Tibial artery (tissue), 4 donors: ENCODE measurements at regions not wholly inside any gene's neighbourhood (a gene's known extent, or its start where the extent isn't known, plus 50 kb on each side); places are given as distances from the start of the nearest gene placed in this dataset.

Source experiments
- DNase-seq, 2 donors: peaks; one replicate each; pipeline ENCODE4 v3.0.0-alpha.2; 2019
- H3K27ac ChIP-seq, 2 donors: fragments of 200-600 bp; sonication (generic) in 1 of 2; 1 replicate in 1 of 2; 2 replicates in 1 of 2; pipeline ENCODE4 v1.5.1; 2018 to 2019; ENCODE audit warnings: mild to moderate bottlenecking in 1 of 2
- H3K27me3 ChIP-seq, 2 donors: fragments of 200-600 bp; sonication (generic) in 1 of 2; one replicate each; pipeline versions ENCODE4 v1.5.1 to v1.6.0; 2016 to 2019
- H3K36me3 ChIP-seq, 3 donors: fragments of 200-600 bp; sonication (generic) in 2 of 3; one replicate each; pipeline ENCODE4 v1.5.1; 2016 to 2019; ENCODE audit warnings: mild to moderate bottlenecking in 2 of 3
- H3K4me1 ChIP-seq, 4 donors: fragments of 200-600 bp; sonication (generic) in 2 of 4; 1 replicate in 3 of 4; 2 replicates in 1 of 4; pipeline ENCODE4 v1.5.1; 2016 to 2019
- H3K4me3 ChIP-seq, 2 donors: fragments of 200-600 bp; sonication (generic) in 1 of 2; 1 replicate in 1 of 2; 2 replicates in 1 of 2; pipeline ENCODE4 v1.5.1; 2018 to 2019; ENCODE audit warnings: mild to moderate bottlenecking in 2 of 2
- H3K9me3 ChIP-seq, 3 donors: fragments of 200-600 bp; sonication (generic) in 1 of 3; one replicate each; pipeline ENCODE4 v1.5.1; 2016 to 2019
- CTCF ChIP-seq, 2 experiments: fragments of 200-600 bp in 1 of 2; fragments of 450-650 bp in 1 of 2; IDR thresholded peaks; one replicate each; pipeline ENCODE4 v1.5.1; 2017 to 2019; ENCODE audit warnings: antibody characterized with exemption in 2 of 2, mild to moderate bottlenecking in 1 of 2, moderate library complexity in 1 of 2
- intact Hi-C: fragments of 100-400 bp; cut with DNase I; formaldehyde crosslinking; loops from one replicate; pipeline ENCODE4 v1.15.0; 2023; ENCODE audit warnings: low total_unique reads

GRCh38 chr5:4976902-4977301 lies 163.2 kb upstream of the ADAMTS16 start:
- no peaks in the 10 kb centered on the region for H3K36me3 ChIP-seq
- TF ChIP-seq CTCF (IDR thresholded peaks at IDR 0.05): no peak
- H3K27me3 ChIP-seq: no peaks in the 10 kb centered on the region
- no peak for DNase-seq
- no peak overlapping the region for H3K4me3 ChIP-seq
- no peak overlapping the region for H3K27ac ChIP-seq
- H3K9me3 ChIP-seq: no peaks in the 10 kb centered on the region
- intact Hi-C loops: no loop called here
- H3K4me1 ChIP-seq: no peaks in the 10 kb centered on the region

DNA sequence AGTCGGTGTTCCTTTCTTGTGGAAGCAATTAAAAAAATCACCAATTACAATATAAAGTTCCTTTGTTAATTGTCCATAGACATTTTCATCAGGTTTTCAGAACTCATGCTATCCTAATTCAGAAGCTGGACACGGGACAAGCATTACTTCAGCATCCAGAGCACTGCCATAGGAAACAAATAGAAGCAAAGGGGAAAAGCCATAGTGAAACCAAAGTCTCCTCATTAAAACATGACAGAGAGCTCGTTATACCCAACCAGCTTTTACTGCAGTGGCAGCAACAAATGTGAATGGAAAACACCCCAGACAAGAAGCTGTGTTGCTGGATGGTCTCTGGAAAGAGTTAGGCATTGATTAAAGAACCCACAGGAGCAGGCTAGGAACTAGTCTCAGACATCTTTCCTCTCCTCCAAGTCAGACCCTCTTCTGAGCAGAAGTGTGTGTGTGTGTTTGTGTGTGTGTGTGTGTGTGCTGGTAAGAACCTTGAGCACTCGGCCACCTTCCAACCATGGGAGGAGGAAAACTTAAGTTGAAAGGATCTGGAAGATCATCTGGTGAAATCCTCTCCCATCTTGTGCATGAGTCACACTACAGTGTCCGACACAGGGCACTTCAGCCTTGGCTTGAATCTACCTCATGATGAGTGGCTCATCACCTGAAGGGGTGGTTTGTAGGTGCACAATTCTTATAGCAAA lies 162.6 kb upstream of the ADAMTS16 start:
- intact Hi-C loops: no loop called here
- Histone ChIP-seq H3K4me3 (no peak overlapping the region), H3K27me3 (no peaks in the 10 kb centered on the region), H3K4me1 (no peaks in the 10 kb centered on the region), H3K36me3 (no peaks in the 10 kb centered on the region), H3K27ac (no peak overlapping the region), H3K9me3 (no peaks in the 10 kb centered on the region)
- no peak for TF ChIP-seq CTCF (IDR thresholded peaks at IDR 0.05)
- no peak for DNase-seq

- H3K27me3 ChIP-seq: no peaks in the 10 kb centered on the region
- H3K27ac ChIP-seq: no peak overlapping the region
- no peaks in the 10 kb centered on the region for H3K36me3 ChIP-seq
- intact Hi-C loops: no loop called here
- TF ChIP-seq CTCF (IDR thresholded peaks at IDR 0.05): no peak
- no peaks in the 10 kb centered on the region for H3K4me1 ChIP-seq
- H3K4me3 ChIP-seq: no peak overlapping the region
- no peak for DNase-seq
- no peaks in the 10 kb centered on the region for H3K9me3 ChIP-seq
Measured at GRCh38 chr5:4980201-4980600, 159.9 kb upstream of the ADAMTS16 start.

DNA sequence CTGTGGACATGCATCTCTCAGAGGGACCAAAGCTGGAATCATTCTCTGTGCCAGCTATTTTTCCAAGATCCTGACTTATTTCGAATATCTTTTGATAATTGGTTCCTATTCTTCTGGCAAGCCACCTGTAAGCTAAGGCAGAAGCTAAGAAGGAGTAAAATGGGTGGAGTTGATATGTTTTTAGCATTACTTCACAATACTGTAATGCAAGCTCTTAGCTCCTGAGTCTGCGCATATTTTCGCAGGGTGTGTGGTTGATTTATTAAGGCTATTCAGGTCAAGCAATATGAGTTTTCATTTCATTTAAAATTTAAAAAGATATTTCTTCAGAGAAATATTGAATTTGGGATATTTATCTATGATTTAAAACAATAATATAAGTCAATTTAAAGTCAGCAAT lies 158.5 kb upstream of the ADAMTS16 start:
- intact Hi-C loops: no loop called here
- no peaks in the 10 kb centered on the region for H3K36me3 ChIP-seq
- H3K9me3 ChIP-seq: no peaks in the 10 kb centered on the region
- no peaks in the 10 kb centered on the region for H3K27me3 ChIP-seq
- no peak overlapping the region for H3K27ac ChIP-seq
- no peak for DNase-seq
- H3K4me1 ChIP-seq: no peaks in the 10 kb centered on the region
- TF ChIP-seq CTCF (IDR thresholded peaks at IDR 0.05): no peak
- no peak overlapping the region for H3K4me3 ChIP-seq

GRCh38 chr5:4983701-4984100 lies 156.4 kb upstream of the ADAMTS16 start:
- Histone ChIP-seq H3K27me3 (no peaks in the 10 kb centered on the region), H3K4me3 (no peak overlapping the region), H3K36me3 (no peaks in the 10 kb centered on the region), H3K27ac (no peak overlapping the region), H3K4me1 (no peaks in the 10 kb centered on the region), H3K9me3 (no peaks in the 10 kb centered on the region)
- intact Hi-C loops: no loop called here
- no peak for TF ChIP-seq CTCF (IDR thresholded peaks at IDR 0.05)
- no peak for DNase-seq

DNA sequence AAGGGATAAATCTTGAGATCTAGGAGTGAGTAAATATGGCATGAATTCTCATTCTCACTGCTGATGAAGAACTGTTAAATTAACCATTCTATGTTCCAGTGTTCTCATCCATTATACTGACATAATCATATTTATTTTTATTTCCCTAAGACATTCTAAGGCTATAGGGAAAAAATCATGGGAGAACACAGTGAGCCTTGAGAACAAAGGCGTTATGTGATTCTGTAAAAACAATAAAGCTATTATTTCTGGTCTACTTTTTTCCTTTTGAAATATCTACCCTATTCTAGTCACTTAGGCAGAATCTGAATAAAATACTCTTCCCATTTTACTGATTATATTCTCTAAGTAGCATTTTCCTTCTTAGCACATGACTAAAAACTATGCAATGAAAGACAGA lies 155.7 kb upstream of the ADAMTS16 start:
- no peak for TF ChIP-seq CTCF (IDR thresholded peaks at IDR 0.05)
- Histone ChIP-seq H3K27me3 (no peaks in the 10 kb centered on the region), H3K4me3 (no peak overlapping the region), H3K9me3 (no peaks in the 10 kb centered on the region), H3K4me1 (no peaks in the 10 kb centered on the region), H3K27ac (no peak overlapping the region), H3K36me3 (no peaks in the 10 kb centered on the region)
- intact Hi-C loops: no loop called here
- DNase-seq: no peak
